ENCODE measurements at regions not wholly inside any gene's neighbourhood (a gene's known extent, or its start where the extent isn't known, plus 50 kb on each side); places are given as distances from the start of the nearest gene placed in this dataset.

DNA sequence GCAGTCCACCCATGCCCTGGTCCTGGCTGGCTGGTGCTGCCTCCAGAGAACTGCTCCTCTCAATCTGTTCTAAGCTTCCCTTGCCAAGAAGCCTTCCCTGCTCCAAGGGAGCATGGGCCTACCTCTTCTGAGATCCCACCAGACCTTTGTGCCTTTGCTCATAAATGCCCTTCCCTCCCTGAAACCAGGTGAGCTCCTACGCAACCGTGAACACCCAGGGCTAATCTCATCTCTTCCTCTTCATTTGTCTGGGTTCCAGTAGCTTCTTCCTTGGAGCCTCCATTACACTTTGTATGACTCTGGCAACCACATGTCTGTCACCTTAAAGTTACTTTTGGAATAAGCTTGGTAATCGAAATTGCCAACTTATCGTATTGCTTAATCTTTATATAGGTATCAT lies 270.6 kb downstream of the PBX3 start:
- H3K4me3 ChIP-seq (ENCODE audit: low read length), result no peak overlapping the region
- TF ChIP-seq, protein P1, sequence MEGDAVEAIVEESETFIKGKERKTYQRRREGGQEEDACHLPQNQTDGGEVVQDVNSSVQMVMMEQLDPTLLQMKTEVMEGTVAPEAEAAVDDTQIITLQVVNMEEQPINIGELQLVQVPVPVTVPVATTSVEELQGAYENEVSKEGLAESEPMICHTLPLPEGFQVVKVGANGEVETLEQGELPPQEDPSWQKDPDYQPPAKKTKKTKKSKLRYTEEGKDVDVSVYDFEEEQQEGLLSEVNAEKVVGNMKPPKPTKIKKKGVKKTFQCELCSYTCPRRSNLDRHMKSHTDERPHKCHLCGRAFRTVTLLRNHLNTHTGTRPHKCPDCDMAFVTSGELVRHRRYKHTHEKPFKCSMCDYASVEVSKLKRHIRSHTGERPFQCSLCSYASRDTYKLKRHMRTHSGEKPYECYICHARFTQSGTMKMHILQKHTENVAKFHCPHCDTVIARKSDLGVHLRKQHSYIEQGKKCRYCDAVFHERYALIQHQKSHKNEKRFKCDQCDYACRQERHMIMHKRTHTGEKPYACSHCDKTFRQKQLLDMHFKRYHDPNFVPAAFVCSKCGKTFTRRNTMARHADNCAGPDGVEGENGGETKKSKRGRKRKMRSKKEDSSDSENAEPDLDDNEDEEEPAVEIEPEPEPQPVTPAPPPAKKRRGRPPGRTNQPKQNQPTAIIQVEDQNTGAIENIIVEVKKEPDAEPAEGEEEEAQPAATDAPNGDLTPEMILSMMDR (IDR thresholded peaks at IDR 0.05; ENCODE audit: insufficient read depth, low read depth, low read length, missing control alignments), result no peak

DNA sequence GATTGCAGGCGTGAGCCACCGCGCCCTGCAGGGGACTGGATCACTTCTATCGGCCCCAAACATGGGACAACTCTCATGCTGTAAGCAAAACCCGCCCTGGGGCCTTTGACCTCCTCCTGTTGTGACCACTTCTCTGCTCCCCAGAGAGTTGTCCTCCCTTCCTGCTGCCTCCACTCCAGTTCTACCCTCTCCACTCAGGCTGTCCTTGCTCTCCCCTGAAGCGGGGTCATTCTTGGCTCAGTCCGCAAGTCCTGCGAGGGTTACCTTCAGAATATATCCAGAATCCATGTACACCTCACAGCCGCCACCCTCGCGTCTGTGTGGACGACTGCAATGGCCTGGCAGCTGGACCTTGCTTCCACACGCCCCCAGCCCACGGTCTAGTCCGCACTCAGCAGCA lies 273.7 kb downstream of the PBX3 start:
- DNase-seq (ENCODE audit: low read depth), result no peak
- H3K4me3 ChIP-seq (ENCODE audit: low read length), result no peak overlapping the region
- TF ChIP-seq, protein P1 (IDR thresholded peaks at IDR 0.05; ENCODE audit: insufficient read depth, low read depth, low read length, missing control alignments), result no peak

More for the DNA sequence above, 270.6 kb downstream of the PBX3 start:
- no peak for DNase-seq (ENCODE audit: low read depth)

- no peak for DNase-seq (ENCODE audit: low read depth)
- TF ChIP-seq, protein P1 (IDR thresholded peaks at IDR 0.05; ENCODE audit: insufficient read depth, low read depth, low read length, missing control alignments), result no peak
- H3K4me3 ChIP-seq (ENCODE audit: low read length), result no peak overlapping the region
These were observed 276.8 kb downstream of the PBX3 start for GRCh38 chr9:126023962-126024361.

DNA sequence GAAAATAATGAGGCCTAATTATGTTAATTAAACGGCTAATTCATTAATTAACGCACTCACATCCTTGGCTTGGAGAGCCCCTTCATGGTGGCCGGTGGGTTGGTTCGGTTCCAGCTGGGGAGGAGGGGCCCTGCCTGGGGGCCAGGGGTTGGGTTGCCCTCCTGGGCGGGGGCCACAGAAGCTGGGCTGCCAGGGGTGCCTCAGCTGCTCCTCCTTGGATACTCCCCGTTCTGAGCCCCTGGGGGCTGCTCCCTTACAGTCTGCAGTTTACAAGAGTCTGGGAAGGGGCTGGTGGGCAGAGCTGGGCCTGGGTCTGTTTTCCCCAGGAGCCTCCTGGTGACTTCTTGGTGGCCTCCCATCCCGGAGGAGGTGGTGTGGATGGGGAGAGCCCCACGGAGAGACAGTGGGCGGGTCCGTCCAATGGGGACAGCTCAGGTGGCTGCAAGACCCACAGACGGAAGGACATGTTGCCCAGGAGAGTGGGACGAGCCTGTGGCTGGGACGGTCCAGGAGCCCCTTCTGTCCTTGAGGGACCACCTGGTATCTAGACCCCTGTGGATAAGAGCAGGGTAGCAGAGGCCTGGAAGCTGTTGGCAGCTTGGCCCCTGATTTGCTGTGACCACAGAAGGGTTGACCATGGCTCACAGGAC lies 277.5 kb downstream of the PBX3 start:
- DNase-seq (ENCODE audit: low read depth), result no peak
- TF ChIP-seq, protein P1 (IDR thresholded peaks at IDR 0.05; ENCODE audit: insufficient read depth, low read depth, low read length, missing control alignments), result no peak
- no peak overlapping the region for H3K4me3 ChIP-seq (ENCODE audit: low read length)

- no peak for DNase-seq (ENCODE audit: low read depth)
- TF ChIP-seq, protein P1 (IDR thresholded peaks at IDR 0.05; ENCODE audit: insufficient read depth, low read depth, low read length, missing control alignments), result no peak
- no peak overlapping the region for H3K4me3 ChIP-seq (ENCODE audit: low read length)
These were observed 278.8 kb downstream of the PBX3 start for GRCh38 chr9:126025991-126026390.

DNA sequence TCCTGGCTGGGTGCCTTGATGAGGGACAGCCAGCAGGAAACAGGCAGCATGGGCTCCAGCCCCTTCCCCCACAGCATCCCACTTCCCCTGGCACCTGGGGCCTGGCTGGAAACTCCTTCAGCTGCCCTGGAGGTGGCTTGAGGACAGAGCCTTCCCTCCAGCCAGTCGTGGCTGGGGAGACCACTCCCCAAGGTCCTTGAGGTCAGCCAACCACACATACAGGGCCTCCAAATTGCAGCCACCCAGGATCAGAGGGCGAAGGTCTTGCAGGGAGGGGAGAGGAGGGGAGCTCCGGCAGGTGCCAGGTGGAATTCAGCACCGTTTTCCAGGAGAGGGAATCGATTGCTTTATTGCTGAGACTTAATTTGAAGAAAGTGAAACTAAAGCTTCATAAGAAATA lies 280.4 kb downstream of the PBX3 start:
- H3K4me3 ChIP-seq (ENCODE audit: low read length), result no peak overlapping the region
- TF ChIP-seq, protein P1 (IDR thresholded peaks at IDR 0.05; ENCODE audit: insufficient read depth, low read depth, low read length, missing control alignments), result no peak
- DNase-seq (ENCODE audit: low read depth), result no peak

GRCh38 chr9:126028746-126029145 lies 281.6 kb downstream of the PBX3 start:
- DNase-seq (ENCODE audit: low read depth), result no peak
- TF ChIP-seq, protein P1 (IDR thresholded peaks at IDR 0.05; ENCODE audit: insufficient read depth, low read depth, low read length, missing control alignments), result no peak
- H3K4me3 ChIP-seq (ENCODE audit: low read length), result no peak overlapping the region

Data from epithelial cell of esophagus (primary cell).